ENCODE measurements at regions not wholly inside any gene's neighbourhood (a gene's known extent, or its start where the extent isn't known, plus 50 kb on each side); places are given as distances from the start of the nearest gene placed in this dataset.

DNA sequence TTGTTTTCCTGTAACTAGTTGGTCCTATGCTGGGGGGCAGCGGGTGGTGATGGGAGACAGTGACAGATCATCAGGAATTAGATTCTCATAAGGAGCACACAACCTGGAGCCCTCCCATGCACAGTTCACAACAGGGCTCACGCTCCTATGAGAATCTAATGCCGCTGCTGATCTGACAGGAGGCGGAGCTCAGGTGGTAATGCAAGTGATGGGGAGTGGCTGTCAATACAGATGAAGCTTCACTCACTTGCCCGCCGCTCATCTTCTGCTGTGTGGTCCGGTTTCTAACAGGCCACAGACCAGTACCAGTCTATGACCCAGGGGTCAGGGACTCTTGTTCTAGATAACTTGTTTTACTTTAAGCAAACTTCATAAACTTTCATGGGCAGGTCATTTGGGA is 205.3 kb upstream of the SLC14A2 start:
- 88 to 100% methylated on average over 1 to 7 of the region's 7 CpGs for WGBS, 2 donors (ENCODE audit: low coverage in 1 of 2)
- Histone ChIP-seq H3K36me3 (no peaks in the 10 kb centered on the region), H3K9me3 (no peaks in the 10 kb centered on the region), H3K4me3 (no peak overlapping the region), H3K27ac (no peak overlapping the region), H3K4me1 (no peaks in the 10 kb centered on the region), H3K27me3 (no peaks in the 10 kb centered on the region)
- no peak for DNase-seq
- TF ChIP-seq, protein P1, sequence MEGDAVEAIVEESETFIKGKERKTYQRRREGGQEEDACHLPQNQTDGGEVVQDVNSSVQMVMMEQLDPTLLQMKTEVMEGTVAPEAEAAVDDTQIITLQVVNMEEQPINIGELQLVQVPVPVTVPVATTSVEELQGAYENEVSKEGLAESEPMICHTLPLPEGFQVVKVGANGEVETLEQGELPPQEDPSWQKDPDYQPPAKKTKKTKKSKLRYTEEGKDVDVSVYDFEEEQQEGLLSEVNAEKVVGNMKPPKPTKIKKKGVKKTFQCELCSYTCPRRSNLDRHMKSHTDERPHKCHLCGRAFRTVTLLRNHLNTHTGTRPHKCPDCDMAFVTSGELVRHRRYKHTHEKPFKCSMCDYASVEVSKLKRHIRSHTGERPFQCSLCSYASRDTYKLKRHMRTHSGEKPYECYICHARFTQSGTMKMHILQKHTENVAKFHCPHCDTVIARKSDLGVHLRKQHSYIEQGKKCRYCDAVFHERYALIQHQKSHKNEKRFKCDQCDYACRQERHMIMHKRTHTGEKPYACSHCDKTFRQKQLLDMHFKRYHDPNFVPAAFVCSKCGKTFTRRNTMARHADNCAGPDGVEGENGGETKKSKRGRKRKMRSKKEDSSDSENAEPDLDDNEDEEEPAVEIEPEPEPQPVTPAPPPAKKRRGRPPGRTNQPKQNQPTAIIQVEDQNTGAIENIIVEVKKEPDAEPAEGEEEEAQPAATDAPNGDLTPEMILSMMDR (IDR thresholded peaks at IDR 0.05) = no peak
- no peak for TF ChIP-seq POLR2A (IDR thresholded peaks at IDR 0.05)
- no peak for TF ChIP-seq POLR2AphosphoS5 (IDR thresholded peaks at IDR 0.05)
- no peak for TF ChIP-seq EP300 (IDR thresholded peaks at IDR 0.05; ENCODE audit: low read depth)
- in situ Hi-C loops (cut with MboI; ENCODE audit: low pct_ligation_motif_present in 1 of 4, low pct_unique_long_range_greater_than_20kb in 1 of 4, low sequenced_read_pairs in 3 of 4) (loop anchor here in 1 of 4 donors (25.0 kb wide), 1 partner anchor 98 kb away; no protein-coding TSS in a partner anchor), intact Hi-C loops (cut with DNase I; ENCODE audit: low total_unique reads) (no loop called here)

DNA sequence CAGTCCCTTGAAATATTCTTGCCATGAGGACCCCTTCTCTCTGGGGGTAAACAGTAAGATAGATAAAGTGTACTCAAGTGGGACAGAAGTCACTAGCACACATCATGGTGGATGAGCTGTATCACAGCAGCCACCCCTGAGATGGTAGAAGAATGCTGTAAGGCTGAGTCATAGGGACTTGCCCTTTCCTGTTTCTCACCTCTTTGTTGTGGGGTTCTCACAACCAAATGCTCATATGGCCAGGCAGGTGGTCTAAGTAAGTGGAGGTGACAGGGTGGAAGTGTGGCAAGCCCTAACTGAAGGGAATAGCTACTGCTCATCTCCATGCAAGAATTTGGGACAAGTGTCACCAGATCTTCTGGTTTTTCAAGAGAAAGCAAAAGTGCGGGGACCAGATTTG is 202.7 kb upstream of the SLC14A2 start:
- in situ Hi-C loops (cut with MboI; ENCODE audit: low pct_ligation_motif_present in 1 of 4, low pct_unique_long_range_greater_than_20kb in 1 of 4, low sequenced_read_pairs in 3 of 4) (loop anchor here in 1 of 4 donors (25.0 kb wide), 1 partner anchor 100 kb away; no protein-coding TSS in a partner anchor), intact Hi-C loops (cut with DNase I; ENCODE audit: low total_unique reads) (no loop called here)
- Histone ChIP-seq H3K4me3 (no peak overlapping the region), H3K27ac (no peak overlapping the region), H3K9me3 (no peaks in the 10 kb centered on the region), H3K36me3 (no peaks in the 10 kb centered on the region), H3K27me3 (no peaks in the 10 kb centered on the region), H3K4me1 (peaks cover 0 to 7% (median 3%) of the 10 kb centered on the region in 4 donors)
- DNase-seq = no peak
- no peak for TF ChIP-seq EP300 (IDR thresholded peaks at IDR 0.05; ENCODE audit: low read depth)
- TF ChIP-seq, protein P1 (IDR thresholded peaks at IDR 0.05) = no peak
- TF ChIP-seq POLR2A (IDR thresholded peaks at IDR 0.05) = no peak
- no peak for TF ChIP-seq POLR2AphosphoS5 (IDR thresholded peaks at IDR 0.05)
- 96 to 100% methylated on average over 1 of the region's 1 CpG for WGBS, 2 donors (ENCODE audit: low coverage in 1 of 2)

DNA sequence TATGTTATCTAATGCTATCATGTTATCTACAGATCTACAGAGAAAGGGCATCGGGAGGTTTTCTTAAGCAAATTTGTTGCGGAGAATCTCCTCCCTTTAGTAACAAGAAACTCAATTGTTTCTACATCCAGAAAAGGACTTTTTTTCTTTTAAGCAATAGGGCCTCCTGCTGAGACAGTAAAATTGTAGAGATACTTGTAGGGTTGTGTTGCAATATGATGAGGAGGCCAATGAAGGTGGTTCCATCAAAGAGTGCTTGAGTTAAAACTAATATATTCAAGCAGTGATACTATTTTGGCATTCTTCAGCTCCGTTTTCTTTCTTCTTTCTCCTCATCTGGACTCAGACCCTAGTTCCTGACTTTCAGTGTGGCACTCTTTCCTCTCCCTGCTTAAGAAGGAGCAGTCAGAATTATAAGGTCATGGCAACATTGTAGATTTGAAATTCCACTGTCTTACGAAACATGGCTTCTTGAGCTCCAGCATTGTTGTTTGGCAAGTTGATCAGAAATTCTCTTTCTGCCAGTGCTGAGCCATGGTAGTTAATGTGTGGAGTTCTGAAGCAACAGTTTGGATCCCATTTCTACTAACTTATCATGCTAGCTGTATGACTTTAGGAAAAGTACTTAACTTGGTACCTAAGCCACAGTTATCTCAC is 202.0 kb upstream of the SLC14A2 start:
- no peak overlapping the region for H3K27ac ChIP-seq
- no peaks in the 10 kb centered on the region for H3K27me3 ChIP-seq
- peaks cover 0 to 7% (median 3%) of the 10 kb centered on the region in 4 donors for H3K4me1 ChIP-seq
- no peaks in the 10 kb centered on the region for H3K9me3 ChIP-seq
- TF ChIP-seq POLR2A (IDR thresholded peaks at IDR 0.05) (no peak), POLR2AphosphoS5 (IDR thresholded peaks at IDR 0.05) (no peak), EP300 (IDR thresholded peaks at IDR 0.05; ENCODE audit: low read depth) (no peak)
- TF ChIP-seq, protein P1 (IDR thresholded peaks at IDR 0.05) = no peak
- H3K4me3 ChIP-seq = no peak overlapping the region
- intact Hi-C loops (cut with DNase I; ENCODE audit: low total_unique reads) (no loop called here), in situ Hi-C loops (cut with MboI; ENCODE audit: low pct_ligation_motif_present in 1 of 4, low pct_unique_long_range_greater_than_20kb in 1 of 4, low sequenced_read_pairs in 3 of 4) (loop anchor here in 1 of 4 donors (25.0 kb wide), 1 partner anchor 101 kb away; no protein-coding TSS in a partner anchor)
- no peak for DNase-seq
- WGBS, 2 donors (ENCODE audit: low coverage in 1 of 2) = 81 to 87% methylated on average over 4 of the region's 4 CpGs
- H3K36me3 ChIP-seq = no peaks in the 10 kb centered on the region

DNA sequence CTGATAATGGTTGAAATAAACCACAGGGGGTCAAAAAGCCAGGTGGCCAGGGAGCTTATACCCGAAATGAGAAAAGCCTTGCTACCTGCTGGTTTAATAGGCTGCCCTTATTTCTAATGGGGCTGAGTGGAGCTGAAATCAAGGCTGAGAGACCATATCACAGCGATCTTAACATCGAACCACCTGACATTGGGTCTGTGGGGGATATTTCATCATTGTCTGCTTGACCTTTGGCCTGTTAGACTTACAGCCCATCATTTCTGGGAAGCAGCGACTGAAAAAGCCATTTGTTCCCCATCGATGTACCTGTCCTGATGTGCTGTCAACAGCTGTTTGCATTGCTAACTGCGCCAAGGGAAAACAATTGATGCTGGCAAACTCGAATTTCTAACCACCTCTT is 199.7 kb upstream of the SLC14A2 start:
- Histone ChIP-seq H3K9me3 (no peaks in the 10 kb centered on the region), H3K36me3 (no peaks in the 10 kb centered on the region), H3K4me3 (no peak overlapping the region), H3K4me1 (peaks cover 0 to 7% (median 3%) of the 10 kb centered on the region in 4 donors), H3K27me3 (no peaks in the 10 kb centered on the region), H3K27ac (no peak overlapping the region)
- DNase-seq = no peak
- intact Hi-C loops (cut with DNase I; ENCODE audit: low total_unique reads) (no loop called here), in situ Hi-C loops (cut with MboI; ENCODE audit: low pct_ligation_motif_present in 1 of 4, low pct_unique_long_range_greater_than_20kb in 1 of 4, low sequenced_read_pairs in 3 of 4) (loop anchor here in 1 of 4 donors (25.0 kb wide), 1 partner anchor 103 kb away; no protein-coding TSS in a partner anchor)
- 64 to 74% methylated on average over 5 to 7 of the region's 7 CpGs for WGBS, 2 donors (ENCODE audit: low coverage in 1 of 2)
- TF ChIP-seq EP300 (IDR thresholded peaks at IDR 0.05; ENCODE audit: low read depth) = no peak
- TF ChIP-seq POLR2AphosphoS5 (IDR thresholded peaks at IDR 0.05) = no peak
- TF ChIP-seq POLR2A (IDR thresholded peaks at IDR 0.05) = no peak
- TF ChIP-seq, protein P1 (IDR thresholded peaks at IDR 0.05) = no peak

Measured in transverse colon (tissue), 4 donors.